ENCODE measurements at regions not wholly inside any gene's neighbourhood (a gene's known extent, or its start where the extent isn't known, plus 50 kb on each side); places are given as distances from the start of the nearest gene placed in this dataset.

DNA sequence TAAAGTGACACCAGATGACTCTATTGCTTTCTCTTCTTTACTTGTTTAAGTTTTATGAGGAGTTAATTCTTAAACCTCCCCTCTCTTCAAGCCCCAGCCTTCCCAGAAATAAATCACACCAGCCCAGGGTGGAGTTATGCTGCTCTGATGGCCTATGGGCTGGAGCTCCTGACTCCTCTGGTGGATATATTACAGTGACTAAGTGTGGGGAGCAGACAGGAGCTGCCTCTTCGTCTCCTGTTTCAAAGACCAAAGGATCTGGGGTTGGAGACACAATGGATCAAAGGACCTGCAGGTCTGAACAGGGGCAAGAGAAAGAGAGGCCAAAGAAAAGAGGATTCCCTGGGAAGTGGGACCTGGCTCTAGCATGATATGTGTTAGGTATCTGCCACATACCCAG lies 312.0 kb upstream of the MSX2 start:
- RAD21 ChIA-PET (ENCODE audit: unreplicated experiment): no interaction called here
- Histone ChIP-seq H3K4me2 (ENCODE audit: control insufficient read depth, insufficient read depth) (no peak overlapping the region), H3K9me3 (replicated peaks; ENCODE audit: control insufficient read depth, insufficient read depth, low read length) (no peaks in the 10 kb centered on the region), H3K36me3 (ENCODE audit: control insufficient read depth in 2 of 2, insufficient read depth in 2 of 2, low read length in 1 of 2) (no peaks in the 10 kb centered on the region), H4K20me1 (ENCODE audit: control insufficient read depth, insufficient read depth) (no peaks in the 10 kb centered on the region), H2AFZ (ENCODE audit: control insufficient read depth, low read depth, low read length) (no peak overlapping the region), H3K4me3 (no peak overlapping the region), H3K4me1 (ENCODE audit: control insufficient read depth, insufficient read depth, low read length) (no peaks in the 10 kb centered on the region), H3K9ac (ENCODE audit: control insufficient read depth, insufficient read depth, low read length) (no peak overlapping the region), H3K27ac (ENCODE audit: control insufficient read depth, insufficient read depth) (no peak overlapping the region), H3K27me3 (replicated peaks in 1 of 2; ENCODE audit: control insufficient read depth in 2 of 2, insufficient read depth in 2 of 2, low read length in 1 of 2) (peaks cover 0 to 2% of the 10 kb centered on the region in 2 experiments; a peak in 2 of 4 replicates), H3K79me2 (ENCODE audit: control insufficient read depth, insufficient read depth, low read length) (no peaks in the 10 kb centered on the region)
- CTCF ChIA-PET: no interaction called here
- SMC1A ChIA-PET (ENCODE audit: uncharacterized antibody, unreplicated experiment): no interaction called here
- ATAC-seq (no peak), FAIRE-seq (no peak), DNase-seq (ENCODE audit: low read depth, low spot score) (no peak)
- intact Hi-C loops (cut with micrococcal nuclease; ENCODE audit: unreplicated experiment): no loop called here
- 0% methylated on average over 1 of the region's 1 CpG for WGBS (ENCODE audit: insufficient coverage, insufficient replicate concordance, low lambda C conversion rate, missing lambda C conversion rate)
- BruUV-seq (replicated peaks): no TSS peak
- POLR2A ChIA-PET: no interaction called here
- in situ Hi-C loops (cut with MboI): loop anchor here (25.0 kb wide), 1 partner anchor 525 kb away; no protein-coding TSS in a partner anchor
- TF ChIP-seq NKRF (conservative IDR thresholded peaks at IDR 0.05) (no peak), IKZF1 (conservative IDR thresholded peaks at IDR 0.05) (no peak), NFYA (IDR thresholded peaks at IDR 0.05; ENCODE audit: borderline replicate concordance, low read depth, low read length) (no peak), ESRRA (IDR thresholded peaks at IDR 0.05; ENCODE audit: low read length) (no peak), PBX3 (IDR thresholded peaks at IDR 0.05; ENCODE audit: insufficient replicate concordance, low read depth, low read length) (no peak), E2F8 (IDR thresholded peaks at IDR 0.05; ENCODE audit: low read depth, partially characterized antibody) (no peak), YY1 (IDR thresholded peaks at IDR 0.05; ENCODE audit: low read depth, low read length) (no peak), ZBTB11 (CRISPR knock-in tag; IDR thresholded peaks at IDR 0.05) (no peak), TBL1XR1 (IDR thresholded peaks at IDR 0.05; ENCODE audit: low read depth, low read length) (no peak), JUNB (IDR thresholded peaks at IDR 0.05) (no peak), PRDM15 (CRISPR knock-in tag; IDR thresholded peaks at IDR 0.05) (no peak)

Measured in GM12878 (cell line).